Astrocyte (in vitro differentiated cells and primary cell): ENCODE measurements at regions not wholly inside any gene's neighbourhood (a gene's known extent, or its start where the extent isn't known, plus 50 kb on each side); places are given as distances from the start of the nearest gene placed in this dataset.

ENCODE experiments used
- DNase-seq: peaks from one replicate; pipeline ENCODE4 v3.0.0-alpha.2; 2010; ENCODE audit warnings: low read depth
- FAIRE-seq: peaks from 2 replicates; lab custom pipeline; 2011; peaks lifted over from hg19 to GRCh38; lab: Jason Lieb, UNC
- H2AFZ ChIP-seq: 2 replicates; pipeline ENCODE4 v1.6.0; 2012; ENCODE audit warnings: low read depth, low read length, inconsistent platforms
- H3K27ac ChIP-seq: 2 replicates; pipeline ENCODE4 v1.5.1; 2011; ENCODE audit warnings: low read depth, low read length, inconsistent platforms
- H3K27me3 ChIP-seq: 2 replicates; pipeline ENCODE4 v1.6.0; 2011; ENCODE audit warnings: low read length, inconsistent platforms; ENCODE audit not compliant: insufficient read depth
- H3K36me3 ChIP-seq: 2 replicates; pipeline ENCODE4 v1.5.1; 2011; ENCODE audit warnings: low read length, inconsistent platforms; ENCODE audit not compliant: insufficient read depth
- H3K4me1 ChIP-seq: 2 replicates; pipeline ENCODE4 v1.5.1; 2011; ENCODE audit warnings: low read length, inconsistent platforms; ENCODE audit not compliant: insufficient read depth
- H3K4me2 ChIP-seq: 2 replicates; pipeline ENCODE4 v1.6.0; 2012; ENCODE audit warnings: low read length, inconsistent platforms
- H3K4me3 ChIP-seq: 2 replicates; pipeline ENCODE4 v1.5.1; 2011; ENCODE audit warnings: low read depth, mild to moderate bottlenecking, low read length, inconsistent platforms; ENCODE audit not compliant: insufficient read depth
- H3K79me2 ChIP-seq: 2 replicates; pipeline ENCODE4 v1.6.0; 2012; ENCODE audit warnings: mild to moderate bottlenecking, low read length, inconsistent platforms; ENCODE audit not compliant: insufficient read depth
- H3K9ac ChIP-seq: 2 replicates; pipeline ENCODE4 v1.6.0; 2012; ENCODE audit warnings: mild to moderate bottlenecking, low read length, inconsistent platforms
- H3K9me3 ChIP-seq: 2 replicates; pipeline ENCODE4 v1.5.1; 2012; ENCODE audit warnings: low read depth, mild to moderate bottlenecking, low read length, inconsistent platforms; ENCODE audit not compliant: insufficient read depth
- H4K20me1 ChIP-seq: 2 replicates; pipeline ENCODE4 v1.6.0; 2012; ENCODE audit warnings: low read length, inconsistent platforms; ENCODE audit not compliant: insufficient read depth
- H3K27ac Mint-ChIP-seq: one replicate; pipeline ENCODE4 v1.8.0; 2021; ENCODE audit warnings: mild to moderate bottlenecking, mixed read lengths; ENCODE audit not compliant: unreplicated experiment
- H3K27me3 Mint-ChIP-seq: one replicate; pipeline ENCODE4 v1.8.0; 2021; ENCODE audit warnings: low read depth, mixed read lengths; ENCODE audit not compliant: unreplicated experiment
- H3K36me3 Mint-ChIP-seq: one replicate; pipeline ENCODE4 v1.8.0; 2021; ENCODE audit warnings: low read depth, mixed read lengths; ENCODE audit not compliant: unreplicated experiment
- H3K4me1 Mint-ChIP-seq: one replicate; pipeline ENCODE4 v1.8.0; 2021; ENCODE audit warnings: low read depth, mixed read lengths; ENCODE audit not compliant: unreplicated experiment
- H3K4me3 Mint-ChIP-seq: one replicate; pipeline ENCODE4 v1.8.0; 2021; ENCODE audit warnings: mild to moderate bottlenecking, moderate library complexity, mixed read lengths; ENCODE audit not compliant: unreplicated experiment
- H3K9me3 Mint-ChIP-seq: one replicate; pipeline ENCODE4 v1.8.0; 2021; ENCODE audit warnings: mild to moderate bottlenecking, mixed read lengths; ENCODE audit not compliant: unreplicated experiment
- EZH2 ChIP-seq: IDR thresholded peaks from 2 replicates; pipeline ENCODE4 v1.6.1; 2012; ENCODE audit warnings: mild to moderate bottlenecking, low read length, inconsistent platforms; ENCODE audit not compliant: insufficient read depth
- TF ChIP-seq, protein P1 (sequence below): IDR thresholded peaks from 2 replicates; pipeline ENCODE4 v1.5.1; 2011; ENCODE audit warnings: low read depth, mild to moderate bottlenecking, inconsistent platforms, low read length, moderate library complexity; ENCODE audit not compliant: insufficient read depth

DNA sequence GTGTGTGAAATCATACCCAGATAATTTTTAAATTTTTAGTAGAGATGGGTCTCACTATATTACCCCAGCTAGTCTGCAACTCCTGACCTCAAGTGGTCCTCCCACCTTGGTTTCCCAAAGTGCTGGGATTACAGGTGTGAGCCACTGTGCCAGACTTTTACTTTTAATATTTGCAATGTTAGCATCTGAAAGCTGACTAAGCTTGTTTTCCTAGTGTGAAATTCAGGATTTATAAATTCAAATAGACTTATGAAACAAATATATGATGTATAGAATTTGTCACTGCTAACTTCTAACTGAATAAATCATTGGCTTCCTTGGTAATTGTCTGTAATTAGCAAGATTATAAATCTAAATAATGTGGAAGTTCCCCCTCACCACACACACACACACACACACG, 58.8 kb upstream of the SLC22A23 start:
- TF ChIP-seq, protein P1, sequence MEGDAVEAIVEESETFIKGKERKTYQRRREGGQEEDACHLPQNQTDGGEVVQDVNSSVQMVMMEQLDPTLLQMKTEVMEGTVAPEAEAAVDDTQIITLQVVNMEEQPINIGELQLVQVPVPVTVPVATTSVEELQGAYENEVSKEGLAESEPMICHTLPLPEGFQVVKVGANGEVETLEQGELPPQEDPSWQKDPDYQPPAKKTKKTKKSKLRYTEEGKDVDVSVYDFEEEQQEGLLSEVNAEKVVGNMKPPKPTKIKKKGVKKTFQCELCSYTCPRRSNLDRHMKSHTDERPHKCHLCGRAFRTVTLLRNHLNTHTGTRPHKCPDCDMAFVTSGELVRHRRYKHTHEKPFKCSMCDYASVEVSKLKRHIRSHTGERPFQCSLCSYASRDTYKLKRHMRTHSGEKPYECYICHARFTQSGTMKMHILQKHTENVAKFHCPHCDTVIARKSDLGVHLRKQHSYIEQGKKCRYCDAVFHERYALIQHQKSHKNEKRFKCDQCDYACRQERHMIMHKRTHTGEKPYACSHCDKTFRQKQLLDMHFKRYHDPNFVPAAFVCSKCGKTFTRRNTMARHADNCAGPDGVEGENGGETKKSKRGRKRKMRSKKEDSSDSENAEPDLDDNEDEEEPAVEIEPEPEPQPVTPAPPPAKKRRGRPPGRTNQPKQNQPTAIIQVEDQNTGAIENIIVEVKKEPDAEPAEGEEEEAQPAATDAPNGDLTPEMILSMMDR = no peak
- TF ChIP-seq EZH2 = no peak
- H3K9me3 Mint-ChIP-seq = no peaks in the 10 kb centered on the region
- no peak overlapping the region for H3K4me2 ChIP-seq
- no peaks in the 10 kb centered on the region for H3K36me3 ChIP-seq
- no peak overlapping the region for H3K9ac ChIP-seq
- no peaks in the 10 kb centered on the region for H4K20me1 ChIP-seq
- no peaks in the 10 kb centered on the region for H3K36me3 Mint-ChIP-seq
- H2AFZ ChIP-seq = no peak overlapping the region
- peaks cover 32% of the 10 kb centered on the region for H3K4me1 Mint-ChIP-seq
- H3K4me3 ChIP-seq = no peak overlapping the region
- H3K9me3 ChIP-seq = no peaks in the 10 kb centered on the region
- H3K27ac ChIP-seq = no peak overlapping the region
- FAIRE-seq = no peak
- H3K27me3 Mint-ChIP-seq = peaks cover 23% of the 10 kb centered on the region
- H3K27ac Mint-ChIP-seq = no peak overlapping the region
- H3K27me3 ChIP-seq = no peaks in the 10 kb centered on the region
- DNase-seq = no peak
- no peak overlapping the region for H3K4me3 Mint-ChIP-seq
- peaks cover 21% of the 10 kb centered on the region for H3K4me1 ChIP-seq
- H3K79me2 ChIP-seq = no peaks in the 10 kb centered on the region

DNA sequence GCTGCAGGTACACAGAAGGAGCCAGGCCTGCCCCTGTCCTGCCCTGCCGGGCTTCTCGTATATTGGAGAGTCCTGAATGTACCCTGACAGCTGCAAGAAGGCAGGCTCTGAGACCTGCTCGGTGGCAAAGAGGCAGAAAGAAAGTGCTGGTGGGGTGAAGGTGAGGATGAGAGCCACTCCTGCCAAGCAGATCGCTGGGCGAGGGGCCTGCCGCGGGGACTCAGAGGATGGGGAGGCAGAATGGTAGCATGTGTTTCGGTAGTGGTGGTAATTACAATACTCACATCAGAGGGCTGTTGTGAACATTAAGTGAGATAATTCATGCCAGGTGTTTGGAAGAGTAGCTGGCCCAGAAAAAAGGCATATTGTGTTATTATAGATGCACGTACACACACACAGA, 56.6 kb upstream of the SLC22A23 start:
- no peak overlapping the region for H3K4me3 ChIP-seq
- peaks cover 13% of the 10 kb centered on the region for H3K4me1 ChIP-seq
- H3K27me3 ChIP-seq = no peaks in the 10 kb centered on the region
- DNase-seq = no peak
- H4K20me1 ChIP-seq = no peaks in the 10 kb centered on the region
- H3K4me2 ChIP-seq = no peak overlapping the region
- H3K36me3 Mint-ChIP-seq = no peaks in the 10 kb centered on the region
- TF ChIP-seq EZH2 = no peak
- TF ChIP-seq, protein P1 = no peak
- H3K4me1 Mint-ChIP-seq = peaks cover 18% of the 10 kb centered on the region
- H3K27me3 Mint-ChIP-seq = peaks cover 27% of the 10 kb centered on the region
- no peak overlapping the region for H2AFZ ChIP-seq
- H3K9me3 ChIP-seq = no peaks in the 10 kb centered on the region
- H3K9ac ChIP-seq = no peak overlapping the region
- no peak for FAIRE-seq
- no peaks in the 10 kb centered on the region for H3K36me3 ChIP-seq
- no peaks in the 10 kb centered on the region for H3K9me3 Mint-ChIP-seq
- no peak overlapping the region for H3K4me3 Mint-ChIP-seq
- no peaks in the 10 kb centered on the region for H3K79me2 ChIP-seq
- H3K27ac Mint-ChIP-seq = no peak overlapping the region
- no peak overlapping the region for H3K27ac ChIP-seq

DNA sequence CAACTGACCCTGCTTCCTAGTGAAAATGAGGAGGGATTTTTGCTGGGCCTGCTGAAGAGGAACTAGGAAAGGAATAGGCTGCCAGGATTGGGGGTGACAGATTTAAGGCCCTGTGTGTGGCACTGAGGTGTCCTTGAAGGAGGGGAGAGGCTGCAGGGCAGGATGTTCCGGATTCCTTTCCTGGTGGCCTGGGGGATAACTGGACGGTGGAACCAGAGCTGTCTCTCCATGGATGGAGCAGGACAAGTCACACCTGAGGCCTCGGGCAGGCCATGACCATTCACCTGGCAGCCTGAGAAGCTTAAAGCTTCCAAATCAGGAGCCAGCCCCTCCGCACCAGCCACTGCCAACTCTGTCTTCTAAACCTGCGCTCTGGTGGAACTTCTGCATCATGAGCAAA, 56.0 kb upstream of the SLC22A23 start:
- TF ChIP-seq, protein P1 = no peak
- no peak for TF ChIP-seq EZH2
- Histone ChIP-seq H3K4me3 (no peak overlapping the region), H4K20me1 (no peaks in the 10 kb centered on the region), H3K27ac (no peak overlapping the region), H3K4me1 (peaks cover 7% of the 10 kb centered on the region), H3K9me3 (no peaks in the 10 kb centered on the region), H3K4me2 (no peak overlapping the region), H2AFZ (no peak overlapping the region), H3K9ac (no peak overlapping the region), H3K79me2 (no peaks in the 10 kb centered on the region), H3K27me3 (no peaks in the 10 kb centered on the region), H3K36me3 (no peaks in the 10 kb centered on the region)
- Mint-ChIP-seq H3K4me3 (no peak overlapping the region), H3K27me3 (peaks cover 27% of the 10 kb centered on the region), H3K4me1 (peaks cover 12% of the 10 kb centered on the region), H3K9me3 (no peaks in the 10 kb centered on the region), H3K27ac (no peak overlapping the region), H3K36me3 (no peaks in the 10 kb centered on the region)
- DNase-seq (no peak), FAIRE-seq (no peak)
